Neural cell (in vitro differentiated cells): ENCODE measurements at regions not wholly inside any gene's neighbourhood (a gene's known extent, or its start where the extent isn't known, plus 50 kb on each side); places are given as distances from the start of the nearest gene placed in this dataset.

Source experiments
- H2AFZ ChIP-seq: fragments of 200-600, 300-800 bp; sonication (generic), shearing (Covaris generic); 2 replicates; pipeline ENCODE4 v1.6.0; 2014; ENCODE audit warnings: low read depth, mild to moderate bottlenecking, antibody characterized with exemption, low read length, moderate library complexity
- H3F3A ChIP-seq: fragments of 200-600 bp; shearing (Covaris generic); 2 replicates; pipeline ENCODE4 v1.6.1; 2016; ENCODE audit warnings: mild to moderate bottlenecking, moderate library complexity, mixed read lengths, antibody characterized with exemption, low read length; ENCODE audit not compliant: insufficient read depth, poor library complexity, severe bottlenecking
- H3K27ac ChIP-seq: fragments of 200-600, 300-800 bp; sonication (generic), shearing (Covaris generic); 2 replicates; pipeline ENCODE4 v1.5.1; 2014; ENCODE audit warnings: mild to moderate bottlenecking, low read length, moderate library complexity
- H3K27me3 ChIP-seq: fragments of 300-800, 200-600 bp; sonication (generic), shearing (Covaris generic); 2 replicates; pipeline ENCODE4 v1.6.0; 2014; ENCODE audit warnings: mild to moderate bottlenecking, low read depth, low read length, moderate library complexity; ENCODE audit not compliant: insufficient read depth
- H3K36me3 ChIP-seq: fragments of 300-800, 200-600 bp; sonication (generic), shearing (Covaris generic); 2 replicates; pipeline ENCODE4 v1.5.1; 2014; ENCODE audit warnings: mild to moderate bottlenecking, antibody characterized with exemption, low read length, moderate library complexity; ENCODE audit not compliant: insufficient read depth
- H3K4me2 ChIP-seq: fragments of 300-800, 200-600 bp; sonication (generic), shearing (Covaris generic); 2 replicates; pipeline ENCODE4 v1.6.0; 2014; ENCODE audit warnings: mild to moderate bottlenecking, low read length
- H3K4me3 ChIP-seq: fragments of 300-800, 200-600 bp; sonication (generic), shearing (Covaris generic); 2 replicates; pipeline ENCODE4 v1.5.1; 2014; ENCODE audit warnings: mild to moderate bottlenecking, low read length, moderate library complexity
- H3K79me2 ChIP-seq: fragments of 200-600 bp; shearing (Covaris generic); replicated peaks from 2 replicates; pipeline ENCODE4 v1.6.0; 2014; ENCODE audit warnings: mild to moderate bottlenecking, low read length, moderate library complexity; ENCODE audit not compliant: insufficient read depth
- H3K9ac ChIP-seq: fragments of 300-800, 200-600 bp; sonication (generic), shearing (Covaris generic); 2 replicates; pipeline ENCODE4 v1.6.1; 2016; ENCODE audit warnings: mild to moderate bottlenecking, low read length, mixed read lengths
- H3K9me2 ChIP-seq: fragments of 200-600 bp; shearing (Covaris generic); 2 replicates; pipeline ENCODE4 v1.6.1; 2016; ENCODE audit warnings: mild to moderate bottlenecking, low read length, mixed read lengths; ENCODE audit not compliant: insufficient read depth
- H3K9me3 ChIP-seq: fragments of 200-600, 300-800 bp; sonication (generic), shearing (Covaris generic); 2 replicates; pipeline ENCODE4 v1.6.1; 2016; ENCODE audit warnings: mild to moderate bottlenecking, mixed run types, low read length, moderate library complexity, mixed read lengths
- H4K20me1 ChIP-seq: fragments of 200-600 bp; shearing (Covaris generic); 2 replicates; pipeline ENCODE4 v1.6.1; 2016; ENCODE audit warnings: mild to moderate bottlenecking, mixed run types; ENCODE audit not compliant: insufficient read depth
- EP300 ChIP-seq: fragments of 450-650 bp; conservative IDR thresholded peaks from 2 replicates; pipeline ENCODE4 v1.6.1; 2014; ENCODE audit warnings: antibody characterized with exemption, mild to moderate bottlenecking, moderate library complexity; ENCODE audit not compliant: poor library complexity, severe bottlenecking
- EZH2 ChIP-seq: fragments of 200-600, 300-800 bp; shearing (Covaris generic), sonication (generic); IDR thresholded peaks from 2 replicates; pipeline ENCODE4 v1.6.1; 2014; ENCODE audit warnings: antibody characterized with exemption, low read length, borderline replicate concordance, mild to moderate bottlenecking; ENCODE audit not compliant: insufficient read depth, poor library complexity, severe bottlenecking
- MXI1 ChIP-seq: fragments of 450-650 bp; conservative IDR thresholded peaks from 2 replicates; pipeline ENCODE4 v1.6.1; 2014; ENCODE audit warnings: antibody characterized with exemption, mild to moderate bottlenecking; ENCODE audit not compliant: poor library complexity, severe bottlenecking
- POLR2AphosphoS5 ChIP-seq: IDR thresholded peaks from 2 replicates; pipeline ENCODE4 v1.6.1; 2012
- RAD21 ChIP-seq: fragments of 450-650 bp; conservative IDR thresholded peaks from 2 replicates; pipeline ENCODE4 v1.6.1; 2014; ENCODE audit warnings: antibody characterized with exemption, mild to moderate bottlenecking, moderate library complexity
- SMC3 ChIP-seq: fragments of 450-650 bp; conservative IDR thresholded peaks from 2 replicates; pipeline ENCODE4 v1.6.1; 2014; ENCODE audit warnings: antibody characterized with exemption, mild to moderate bottlenecking, moderate library complexity; ENCODE audit not compliant: poor library complexity
- TAF1 ChIP-seq: IDR thresholded peaks from 2 replicates; pipeline ENCODE4 v1.6.1; 2012; ENCODE audit warnings: low read depth
- TF ChIP-seq, protein P1 (sequence below): IDR thresholded peaks from 2 replicates; pipeline ENCODE4 v1.6.1; 2012; ENCODE audit warnings: borderline replicate concordance
- TF ChIP-seq, protein P2 (sequence below): fragments of 450-650 bp; IDR thresholded peaks from 2 replicates; pipeline ENCODE4 v1.5.1; 2014; ENCODE audit warnings: antibody characterized with exemption, mild to moderate bottlenecking, moderate library complexity; ENCODE audit not compliant: poor library complexity, severe bottlenecking

DNA sequence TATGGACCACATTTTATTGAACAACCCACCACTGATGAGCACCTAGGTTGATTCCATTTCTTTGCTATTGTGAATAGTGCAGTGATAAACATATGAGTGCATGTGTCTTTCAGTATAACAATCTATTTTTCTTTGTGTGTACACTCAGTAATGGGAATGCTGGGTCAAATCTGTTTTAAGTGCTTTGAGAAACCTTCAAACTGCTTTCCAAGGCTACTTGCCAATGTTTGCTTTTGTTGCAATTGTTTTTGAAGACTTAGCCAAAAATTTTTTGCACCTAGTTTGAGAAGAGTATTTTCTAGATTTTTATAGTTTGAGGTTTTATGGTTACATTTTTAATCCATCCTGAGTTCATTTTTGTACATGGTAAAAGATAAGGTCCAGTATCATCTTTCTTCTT, 587.4 kb upstream of the SETBP1 start:
- H3K36me3 ChIP-seq, result no peaks in the 10 kb centered on the region
- H3K4me2 ChIP-seq, result no peak overlapping the region
- H3K79me2 ChIP-seq, result no peaks in the 10 kb centered on the region
- H3K4me3 ChIP-seq, result no peak overlapping the region
- no peaks in the 10 kb centered on the region for H3K9me2 ChIP-seq
- TF ChIP-seq, protein P1, sequence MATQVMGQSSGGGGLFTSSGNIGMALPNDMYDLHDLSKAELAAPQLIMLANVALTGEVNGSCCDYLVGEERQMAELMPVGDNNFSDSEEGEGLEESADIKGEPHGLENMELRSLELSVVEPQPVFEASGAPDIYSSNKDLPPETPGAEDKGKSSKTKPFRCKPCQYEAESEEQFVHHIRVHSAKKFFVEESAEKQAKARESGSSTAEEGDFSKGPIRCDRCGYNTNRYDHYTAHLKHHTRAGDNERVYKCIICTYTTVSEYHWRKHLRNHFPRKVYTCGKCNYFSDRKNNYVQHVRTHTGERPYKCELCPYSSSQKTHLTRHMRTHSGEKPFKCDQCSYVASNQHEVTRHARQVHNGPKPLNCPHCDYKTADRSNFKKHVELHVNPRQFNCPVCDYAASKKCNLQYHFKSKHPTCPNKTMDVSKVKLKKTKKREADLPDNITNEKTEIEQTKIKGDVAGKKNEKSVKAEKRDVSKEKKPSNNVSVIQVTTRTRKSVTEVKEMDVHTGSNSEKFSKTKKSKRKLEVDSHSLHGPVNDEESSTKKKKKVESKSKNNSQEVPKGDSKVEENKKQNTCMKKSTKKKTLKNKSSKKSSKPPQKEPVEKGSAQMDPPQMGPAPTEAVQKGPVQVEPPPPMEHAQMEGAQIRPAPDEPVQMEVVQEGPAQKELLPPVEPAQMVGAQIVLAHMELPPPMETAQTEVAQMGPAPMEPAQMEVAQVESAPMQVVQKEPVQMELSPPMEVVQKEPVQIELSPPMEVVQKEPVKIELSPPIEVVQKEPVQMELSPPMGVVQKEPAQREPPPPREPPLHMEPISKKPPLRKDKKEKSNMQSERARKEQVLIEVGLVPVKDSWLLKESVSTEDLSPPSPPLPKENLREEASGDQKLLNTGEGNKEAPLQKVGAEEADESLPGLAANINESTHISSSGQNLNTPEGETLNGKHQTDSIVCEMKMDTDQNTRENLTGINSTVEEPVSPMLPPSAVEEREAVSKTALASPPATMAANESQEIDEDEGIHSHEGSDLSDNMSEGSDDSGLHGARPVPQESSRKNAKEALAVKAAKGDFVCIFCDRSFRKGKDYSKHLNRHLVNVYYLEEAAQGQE, result no peak
- no peak for TF ChIP-seq EP300
- TF ChIP-seq EZH2, result no peak
- TF ChIP-seq RAD21, result no peak
- TF ChIP-seq SMC3, result no peak
- TF ChIP-seq POLR2AphosphoS5, result no peak
- no peak for TF ChIP-seq MXI1
- TF ChIP-seq TAF1, result no peak
- TF ChIP-seq, protein P2, sequence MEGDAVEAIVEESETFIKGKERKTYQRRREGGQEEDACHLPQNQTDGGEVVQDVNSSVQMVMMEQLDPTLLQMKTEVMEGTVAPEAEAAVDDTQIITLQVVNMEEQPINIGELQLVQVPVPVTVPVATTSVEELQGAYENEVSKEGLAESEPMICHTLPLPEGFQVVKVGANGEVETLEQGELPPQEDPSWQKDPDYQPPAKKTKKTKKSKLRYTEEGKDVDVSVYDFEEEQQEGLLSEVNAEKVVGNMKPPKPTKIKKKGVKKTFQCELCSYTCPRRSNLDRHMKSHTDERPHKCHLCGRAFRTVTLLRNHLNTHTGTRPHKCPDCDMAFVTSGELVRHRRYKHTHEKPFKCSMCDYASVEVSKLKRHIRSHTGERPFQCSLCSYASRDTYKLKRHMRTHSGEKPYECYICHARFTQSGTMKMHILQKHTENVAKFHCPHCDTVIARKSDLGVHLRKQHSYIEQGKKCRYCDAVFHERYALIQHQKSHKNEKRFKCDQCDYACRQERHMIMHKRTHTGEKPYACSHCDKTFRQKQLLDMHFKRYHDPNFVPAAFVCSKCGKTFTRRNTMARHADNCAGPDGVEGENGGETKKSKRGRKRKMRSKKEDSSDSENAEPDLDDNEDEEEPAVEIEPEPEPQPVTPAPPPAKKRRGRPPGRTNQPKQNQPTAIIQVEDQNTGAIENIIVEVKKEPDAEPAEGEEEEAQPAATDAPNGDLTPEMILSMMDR, result no peak
- no peak overlapping the region for H3K27ac ChIP-seq
- no peak overlapping the region for H2AFZ ChIP-seq
- no peak overlapping the region for H3K9ac ChIP-seq
- no peaks in the 10 kb centered on the region for H4K20me1 ChIP-seq
- H3K27me3 ChIP-seq, result no peaks in the 10 kb centered on the region
- no peaks in the 10 kb centered on the region for H3K9me3 ChIP-seq
- H3F3A ChIP-seq, result no peaks in the 10 kb centered on the region

DNA sequence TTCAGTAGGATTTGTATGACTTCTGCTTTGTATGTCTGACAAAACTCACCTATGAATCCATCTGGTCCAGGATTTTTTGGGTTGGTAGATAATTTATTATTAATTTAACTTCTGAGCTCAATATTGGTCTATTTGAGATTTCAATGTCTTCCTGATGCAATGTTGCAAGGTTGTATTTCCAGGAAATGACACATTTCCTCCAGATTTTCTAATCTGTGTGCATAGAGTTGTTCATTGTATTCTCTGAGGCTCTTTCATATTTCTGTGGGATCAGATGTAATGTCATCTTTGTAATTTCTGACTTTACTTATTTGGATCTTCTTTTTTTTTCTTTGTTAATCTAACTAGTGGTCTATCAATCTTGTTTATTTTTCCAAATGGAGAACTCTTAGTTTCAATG, 584.7 kb upstream of the SETBP1 start:
- TF ChIP-seq POLR2AphosphoS5, result no peak
- TF ChIP-seq, protein P1, result no peak
- TF ChIP-seq RAD21, result no peak
- TF ChIP-seq SMC3, result no peak
- TF ChIP-seq EZH2, result no peak
- no peak for TF ChIP-seq MXI1
- no peak for TF ChIP-seq EP300
- TF ChIP-seq, protein P2, result no peak
- no peak for TF ChIP-seq TAF1
- H3K27ac ChIP-seq, result no peak overlapping the region

More for the DNA sequence above, 584.7 kb upstream of the SETBP1 start:
- Histone ChIP-seq H3K9ac (no peak overlapping the region), H3K79me2 (no peaks in the 10 kb centered on the region), H3K9me2 (no peaks in the 10 kb centered on the region), H3K4me3 (no peak overlapping the region), H2AFZ (no peak overlapping the region), H3F3A (no peaks in the 10 kb centered on the region), H3K4me2 (no peak overlapping the region), H4K20me1 (no peaks in the 10 kb centered on the region), H3K27me3 (no peaks in the 10 kb centered on the region), H3K36me3 (no peaks in the 10 kb centered on the region), H3K9me3 (no peaks in the 10 kb centered on the region)
